ENCODE measurements at regions not wholly inside any gene's neighbourhood (a gene's known extent, or its start where the extent isn't known, plus 50 kb on each side); places are given as distances from the start of the nearest gene placed in this dataset.

GRCh38 chr1:58255192-58255591 lies 291.3 kb downstream of the OMA1 start:
- H3K27ac Mint-ChIP-seq, result no peak overlapping the region
- TF ChIP-seq, protein P1, sequence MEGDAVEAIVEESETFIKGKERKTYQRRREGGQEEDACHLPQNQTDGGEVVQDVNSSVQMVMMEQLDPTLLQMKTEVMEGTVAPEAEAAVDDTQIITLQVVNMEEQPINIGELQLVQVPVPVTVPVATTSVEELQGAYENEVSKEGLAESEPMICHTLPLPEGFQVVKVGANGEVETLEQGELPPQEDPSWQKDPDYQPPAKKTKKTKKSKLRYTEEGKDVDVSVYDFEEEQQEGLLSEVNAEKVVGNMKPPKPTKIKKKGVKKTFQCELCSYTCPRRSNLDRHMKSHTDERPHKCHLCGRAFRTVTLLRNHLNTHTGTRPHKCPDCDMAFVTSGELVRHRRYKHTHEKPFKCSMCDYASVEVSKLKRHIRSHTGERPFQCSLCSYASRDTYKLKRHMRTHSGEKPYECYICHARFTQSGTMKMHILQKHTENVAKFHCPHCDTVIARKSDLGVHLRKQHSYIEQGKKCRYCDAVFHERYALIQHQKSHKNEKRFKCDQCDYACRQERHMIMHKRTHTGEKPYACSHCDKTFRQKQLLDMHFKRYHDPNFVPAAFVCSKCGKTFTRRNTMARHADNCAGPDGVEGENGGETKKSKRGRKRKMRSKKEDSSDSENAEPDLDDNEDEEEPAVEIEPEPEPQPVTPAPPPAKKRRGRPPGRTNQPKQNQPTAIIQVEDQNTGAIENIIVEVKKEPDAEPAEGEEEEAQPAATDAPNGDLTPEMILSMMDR (conservative IDR thresholded peaks at IDR 0.05), result no peak
- H3K4me3 Mint-ChIP-seq, result no peak overlapping the region
- no peaks in the 10 kb centered on the region for H3K36me3 Mint-ChIP-seq
- H3K4me1 Mint-ChIP-seq (ENCODE audit: unreplicated experiment), result no peaks in the 10 kb centered on the region
- no peaks in the 10 kb centered on the region for H3K9me3 Mint-ChIP-seq
- DNase-seq (ENCODE audit: extremely low spot score, unreplicated experiment), result no peak
- peaks cover 27% of the 10 kb centered on the region for H3K27me3 Mint-ChIP-seq

GRCh38 chr1:58251430-58252073 lies 295.0 kb downstream of the OMA1 start:
- Mint-ChIP-seq H3K4me1 (ENCODE audit: unreplicated experiment) (peaks cover 14% of the 10 kb centered on the region), H3K36me3 (no peaks in the 10 kb centered on the region), H3K4me3 (peak overlapping the region; percentile 30), H3K27ac (no peak overlapping the region), H3K9me3 (no peaks in the 10 kb centered on the region), H3K27me3 (peaks cover 58% of the 10 kb centered on the region)
- TF ChIP-seq, protein P1 (conservative IDR thresholded peaks at IDR 0.05), result peak; percentile 69
- DNase-seq (ENCODE audit: extremely low spot score, unreplicated experiment), result no peak

GRCh38 chr1:58250587-58250948 lies 296.0 kb downstream of the OMA1 start:
- Mint-ChIP-seq H3K4me1 (ENCODE audit: unreplicated experiment) (peaks cover 14% of the 10 kb centered on the region), H3K4me3 (peak overlapping the region; percentile 91), H3K9me3 (no peaks in the 10 kb centered on the region), H3K36me3 (no peaks in the 10 kb centered on the region), H3K27ac (no peak overlapping the region), H3K27me3 (peaks cover 61% of the 10 kb centered on the region)
- TF ChIP-seq, protein P1 (conservative IDR thresholded peaks at IDR 0.05), result no peak
- no peak for DNase-seq (ENCODE audit: extremely low spot score, unreplicated experiment)

DNA sequence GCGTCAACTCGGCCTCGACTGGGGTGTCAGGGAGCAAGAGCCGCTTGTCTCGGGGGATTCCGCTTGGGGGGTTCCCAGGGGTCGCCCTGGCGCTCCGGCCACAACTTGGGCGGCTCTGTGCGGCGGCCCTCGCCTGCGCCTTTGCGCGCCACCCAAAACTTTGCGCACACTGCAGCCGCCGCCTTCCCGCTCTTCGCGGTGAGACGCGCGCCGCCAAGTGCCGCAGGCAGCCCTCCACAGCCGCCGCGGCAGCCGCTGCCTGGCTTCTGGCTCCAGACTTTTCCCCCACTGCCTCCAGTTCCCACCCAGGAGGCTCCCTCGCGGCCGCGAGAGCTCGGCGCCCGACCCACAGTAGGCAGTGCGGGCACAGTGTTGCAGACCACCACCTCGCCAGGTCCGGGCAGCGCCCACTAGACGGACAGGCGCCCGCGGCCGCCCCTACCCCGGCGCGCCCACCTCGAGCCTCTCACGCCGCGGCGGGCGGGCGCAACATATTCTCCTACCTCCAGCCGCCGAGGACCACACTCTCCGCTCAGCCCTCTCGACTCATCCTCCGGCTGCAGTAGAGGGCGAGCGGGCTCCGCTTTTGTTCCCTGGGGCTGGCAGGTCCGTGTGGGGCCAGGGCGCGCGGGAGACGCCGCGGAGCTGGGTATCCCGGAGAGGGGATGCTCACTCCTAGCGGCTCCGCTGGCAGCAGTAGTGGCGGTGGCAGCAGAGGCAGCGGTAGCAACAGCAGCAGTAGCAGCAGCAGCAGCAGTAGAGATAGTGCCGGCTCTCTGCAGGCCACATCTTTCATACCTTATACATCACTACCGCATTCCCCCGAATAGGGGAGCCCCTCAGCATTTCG lies 296.6 kb downstream of the OMA1 start:
- peak; percentile 78 for DNase-seq (ENCODE audit: extremely low spot score, unreplicated experiment)
- peaks cover 67% of the 10 kb centered on the region for H3K27me3 Mint-ChIP-seq

DNA sequence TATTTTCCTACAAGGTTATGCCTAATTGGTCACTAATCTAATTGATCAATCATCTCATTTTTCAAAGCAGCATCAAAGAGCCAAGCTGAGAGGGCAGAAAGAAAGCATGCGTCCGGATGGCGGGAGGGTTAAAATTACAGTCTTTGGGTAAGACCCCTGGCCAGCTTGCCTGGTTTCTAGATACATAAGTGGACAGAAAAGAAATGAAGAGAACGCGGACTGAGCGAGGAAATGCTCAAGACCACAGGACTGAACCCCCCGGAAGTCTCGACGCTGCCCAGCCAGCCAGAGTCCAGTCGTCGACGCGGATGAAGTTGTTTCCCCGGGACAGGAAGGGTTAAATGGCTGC lies 297.2 kb downstream of the OMA1 start:
- H3K4me3 Mint-ChIP-seq, result peak overlapping the region; percentile 91
- TF ChIP-seq, protein P1 (conservative IDR thresholded peaks at IDR 0.05), result no peak
- H3K27me3 Mint-ChIP-seq, result peaks cover 71% of the 10 kb centered on the region
- no peak overlapping the region for H3K27ac Mint-ChIP-seq
- H3K36me3 Mint-ChIP-seq, result no peaks in the 10 kb centered on the region
- H3K9me3 Mint-ChIP-seq, result no peaks in the 10 kb centered on the region
- no peak for DNase-seq (ENCODE audit: extremely low spot score, unreplicated experiment)
- H3K4me1 Mint-ChIP-seq (ENCODE audit: unreplicated experiment), result peaks cover 14% of the 10 kb centered on the region

More for the DNA sequence above, 296.6 kb downstream of the OMA1 start:
- no peak overlapping the region for H3K27ac Mint-ChIP-seq
- TF ChIP-seq, protein P1 (conservative IDR thresholded peaks at IDR 0.05), result peak; percentile 20
- no peaks in the 10 kb centered on the region for H3K36me3 Mint-ChIP-seq
- peak overlapping the region; percentile 91 for H3K4me3 Mint-ChIP-seq
- no peaks in the 10 kb centered on the region for H3K9me3 Mint-ChIP-seq
- H3K4me1 Mint-ChIP-seq (ENCODE audit: unreplicated experiment), result peaks cover 14% of the 10 kb centered on the region
